Frontal cortex (tissue), 3 donors: ENCODE measurements at regions not wholly inside any gene's neighbourhood (a gene's known extent, or its start where the extent isn't known, plus 50 kb on each side); places are given as distances from the start of the nearest gene placed in this dataset.

Experiments used
- DNase-seq, 2 donors: peaks; one replicate each; pipeline ENCODE4 v3.0.0; 2012; ENCODE audit warnings: low spot score in 2 of 2
- FAIRE-seq: peaks from 2 replicates; lab custom pipeline; 2012; peaks lifted over from hg19 to GRCh38; lab: Jason Lieb, UNC
- donor health status: control.
- donor health status: control.
- donor health status: control.

GRCh38 chr11:131178596-131178995 is 191.8 kb upstream of the NTM start:
- no peak for DNase-seq
- no peak for FAIRE-seq

GRCh38 chr11:131179836-131180235 is 190.6 kb upstream of the NTM start:
- DNase-seq, result no peak
- no peak for FAIRE-seq

GRCh38 chr11:131185915-131186314 is 184.5 kb upstream of the NTM start:
- DNase-seq, result no peak
- FAIRE-seq, result no peak

GRCh38 chr11:131186629-131187101 is 183.8 kb upstream of the NTM start:
- FAIRE-seq, result no peak
- DNase-seq, result no peak

GRCh38 chr11:131190446-131190845 is 180.0 kb upstream of the NTM start:
- no peak for DNase-seq
- no peak for FAIRE-seq

- DNase-seq, result no peak
- no peak for FAIRE-seq
Measured at GRCh38 chr11:131191606-131192005, 178.8 kb upstream of the NTM start.

GRCh38 chr11:131192628-131193027 is 177.8 kb upstream of the NTM start:
- FAIRE-seq (no peak), DNase-seq (no peak)

- no peak for DNase-seq
- FAIRE-seq, result no peak
Measured at GRCh38 chr11:131193031-131193501, 177.3 kb upstream of the NTM start.

GRCh38 chr11:131194726-131195125 is 175.7 kb upstream of the NTM start:
- DNase-seq, result no peak
- FAIRE-seq, result no peak

- peak in 1 of 2 donors; percentile 58 for DNase-seq
- FAIRE-seq, result no peak
Measured at GRCh38 chr11:131195661-131196517, 174.5 kb upstream of the NTM start.

GRCh38 chr11:131198161-131199014 is 172.0 kb upstream of the NTM start:
- DNase-seq, result no peak
- FAIRE-seq, result no peak

GRCh38 chr11:131199015-131199280 is 171.5 kb upstream of the NTM start:
- DNase-seq, result no peak
- no peak for FAIRE-seq

- DNase-seq (no peak), FAIRE-seq (no peak)
Measured at GRCh38 chr11:131201674-131202073, 168.7 kb upstream of the NTM start.

- FAIRE-seq (no peak), DNase-seq (no peak)
Measured at GRCh38 chr11:131203040-131203439, 167.4 kb upstream of the NTM start.

GRCh38 chr11:131204282-131204681 is 166.1 kb upstream of the NTM start:
- no peak for DNase-seq
- no peak for FAIRE-seq

GRCh38 chr11:131204765-131205380 is 165.5 kb upstream of the NTM start:
- FAIRE-seq, result no peak
- DNase-seq, result no peak

GRCh38 chr11:131206671-131207070 is 163.7 kb upstream of the NTM start:
- DNase-seq (no peak), FAIRE-seq (no peak)

GRCh38 chr11:131207901-131208300 is 162.5 kb upstream of the NTM start:
- FAIRE-seq, result no peak
- DNase-seq, result no peak

GRCh38 chr11:131217313-131218310 is 152.8 kb upstream of the NTM start:
- DNase-seq (no peak), FAIRE-seq (no peak)
